ENCODE measurements at regions not wholly inside any gene's neighbourhood (a gene's known extent, or its start where the extent isn't known, plus 50 kb on each side); places are given as distances from the start of the nearest gene placed in this dataset.
"Not testable (repeated sequence)": the region's sequence is repeated elsewhere in the genome, so short reads cannot be mapped to it uniquely, and the experiment has no call there.

DNA sequence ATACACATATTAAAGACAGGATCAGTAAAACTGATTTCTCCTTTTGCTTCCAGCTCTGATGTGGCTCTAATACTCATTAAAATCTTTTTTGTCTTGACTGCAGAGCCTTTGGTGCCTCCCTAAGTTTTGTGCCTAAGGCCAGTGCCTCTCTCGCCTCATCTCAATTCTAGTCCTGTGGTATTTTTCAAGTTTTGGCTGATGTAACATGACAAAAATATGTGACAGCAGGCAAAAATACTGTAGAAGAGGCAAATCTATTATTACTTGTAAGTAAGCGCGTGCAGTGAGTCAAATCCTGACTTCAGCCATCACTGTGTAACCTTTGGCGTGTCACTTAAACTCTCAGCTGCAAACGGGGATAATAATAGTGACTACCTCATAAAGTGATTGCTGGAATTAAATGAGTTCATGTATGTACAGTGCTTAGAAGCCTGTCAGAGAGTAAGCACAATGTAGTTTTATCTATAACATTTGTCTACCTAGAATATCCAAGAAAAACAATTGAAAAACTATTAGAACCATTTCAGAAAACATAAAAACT, 74.0 kb downstream of the MAB21L3 start:
- no peak for DNase-seq (ENCODE audit: low spot score)

DNA sequence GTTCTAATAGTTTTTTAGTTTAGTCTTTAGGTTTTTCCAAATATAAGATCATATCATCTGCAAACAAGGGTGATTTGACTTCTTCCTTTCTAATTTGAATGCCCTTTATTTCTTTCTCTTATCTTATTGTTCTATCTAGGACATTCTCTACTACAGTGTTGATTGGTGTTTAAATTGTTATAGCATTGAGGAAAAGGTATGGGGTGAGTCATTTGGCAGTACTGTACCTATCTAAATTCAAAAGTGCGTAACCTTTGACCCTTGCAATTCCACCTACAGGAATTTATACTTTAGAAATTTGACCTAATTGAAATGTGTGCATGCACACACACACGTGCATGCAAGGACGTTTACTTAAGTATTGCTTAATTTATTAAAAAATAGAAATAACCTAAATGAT, 78.3 kb downstream of the MAB21L3 start:
- DNase-seq (ENCODE audit: low spot score): no peak

DNA sequence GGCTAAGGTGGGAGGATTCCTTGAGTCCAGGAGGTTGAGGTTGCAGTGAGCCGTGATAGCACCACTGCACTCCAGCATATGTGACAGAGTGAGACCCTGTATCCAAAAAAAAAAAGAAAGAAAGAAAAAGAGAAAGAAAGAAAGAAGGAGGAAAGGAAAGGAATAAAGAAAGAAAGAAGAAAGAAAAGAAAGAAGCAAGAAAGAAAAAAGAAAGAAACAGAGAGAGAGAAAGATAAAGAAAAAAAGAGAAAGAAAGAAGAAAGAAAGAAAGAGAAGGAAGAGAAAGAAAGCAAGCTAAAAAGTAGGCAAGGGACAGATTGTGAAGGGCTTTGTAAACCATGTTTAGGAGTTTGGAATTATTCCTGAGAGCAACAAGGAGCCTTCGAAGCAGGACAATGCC, 80.1 kb downstream of the MAB21L3 start:
- DNase-seq (ENCODE audit: low spot score): no peak

DNA sequence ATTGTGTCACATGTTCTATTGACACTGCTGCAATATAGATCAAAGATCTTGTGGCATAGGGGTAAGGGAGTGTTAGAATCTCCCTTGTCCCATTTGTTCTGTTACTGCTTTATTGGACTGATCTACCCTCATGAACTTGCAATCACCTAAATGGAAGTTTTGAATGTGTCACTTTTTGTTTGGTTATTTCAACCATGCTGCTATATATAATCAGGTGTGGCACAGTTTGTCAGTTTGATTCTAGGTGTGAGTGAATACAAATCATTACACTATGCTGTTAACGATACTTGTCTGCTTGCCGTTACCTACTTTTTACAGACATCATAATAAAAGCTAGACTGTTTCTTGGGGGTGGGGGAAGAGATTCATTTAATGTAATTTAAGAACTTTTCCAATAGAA, 82.6 kb downstream of the MAB21L3 start:
- no peak for DNase-seq (ENCODE audit: low spot score)

DNA sequence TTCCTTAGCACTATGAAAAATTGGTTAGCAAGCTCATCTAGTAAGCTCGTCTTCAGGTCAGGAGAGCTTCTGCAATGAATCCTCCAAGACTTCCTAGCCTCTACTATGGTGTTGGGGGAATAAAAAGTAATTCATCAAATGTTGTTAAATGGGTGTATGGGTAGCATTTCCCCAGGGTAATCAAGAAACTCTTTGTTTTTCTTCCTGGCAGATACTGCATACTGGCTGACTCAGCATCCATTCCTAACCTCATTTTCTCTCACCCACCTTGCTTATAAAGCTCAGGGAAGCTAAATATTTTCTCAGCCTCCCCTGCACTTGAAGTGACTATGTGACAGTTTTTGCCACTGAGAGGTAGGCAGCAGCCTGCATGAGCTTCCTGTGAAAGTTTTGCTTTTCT, 83.4 kb downstream of the MAB21L3 start:
- no peak for DNase-seq (ENCODE audit: low spot score)

DNA sequence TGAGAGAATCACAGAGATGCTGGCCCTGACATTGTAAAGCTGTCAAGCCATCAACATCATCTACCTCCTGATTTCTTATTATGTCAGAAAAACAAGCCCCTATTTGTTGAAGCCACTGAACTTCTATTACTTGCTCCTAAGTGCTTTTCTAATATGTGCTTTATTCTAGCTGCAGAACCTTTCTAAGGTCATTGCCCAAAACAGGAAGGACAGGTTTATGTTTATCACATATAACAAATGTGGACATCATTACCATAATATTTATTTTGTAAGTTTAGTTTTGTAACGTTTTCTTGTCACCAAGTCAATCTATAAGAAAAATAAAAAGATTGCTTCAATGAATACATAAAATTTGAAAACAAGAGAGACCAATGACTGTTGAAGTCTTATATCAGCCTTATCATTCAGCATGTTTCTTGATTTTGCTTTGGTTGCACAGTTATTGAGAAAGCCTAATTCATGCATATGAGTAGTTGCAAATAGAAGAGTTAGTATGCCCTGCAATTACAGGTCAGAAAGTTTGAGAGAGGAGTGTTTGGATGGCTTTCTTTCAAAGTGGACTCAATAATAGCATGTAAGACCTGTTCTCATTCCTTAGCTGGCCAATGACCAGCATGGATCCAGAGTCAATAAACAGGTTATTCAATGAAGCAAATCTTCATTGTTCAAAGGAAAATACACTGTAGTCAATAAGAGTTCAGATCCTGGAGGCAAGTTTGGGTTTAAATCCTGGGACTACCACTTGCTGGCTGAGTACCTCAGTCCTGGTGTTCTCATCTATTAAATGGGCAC, 84.1 kb downstream of the MAB21L3 start:
- DNase-seq (ENCODE audit: low spot score): no peak

DNA sequence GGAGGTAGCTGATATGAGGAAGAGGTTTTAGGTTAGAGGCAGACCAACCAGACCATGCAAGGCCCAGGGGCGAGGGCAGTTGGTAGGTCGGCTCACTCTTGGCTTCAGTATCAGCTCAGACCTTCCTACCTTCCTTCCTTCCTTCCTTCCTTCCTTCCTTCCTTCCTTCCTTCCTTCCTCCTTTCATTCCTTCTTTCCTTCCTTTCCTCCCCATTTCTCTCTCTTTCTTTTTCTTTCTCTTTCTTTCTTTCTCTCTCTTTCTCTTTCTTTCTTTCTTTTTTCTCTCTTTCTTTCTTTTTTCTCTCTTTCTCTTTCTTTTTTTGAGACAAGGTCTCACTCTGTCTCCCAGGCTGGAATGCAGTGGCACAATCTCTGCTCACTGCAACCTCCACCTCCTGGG, 89.1 kb downstream of the MAB21L3 start:
- DNase-seq (ENCODE audit: low spot score): not testable (repeated sequence)

DNA sequence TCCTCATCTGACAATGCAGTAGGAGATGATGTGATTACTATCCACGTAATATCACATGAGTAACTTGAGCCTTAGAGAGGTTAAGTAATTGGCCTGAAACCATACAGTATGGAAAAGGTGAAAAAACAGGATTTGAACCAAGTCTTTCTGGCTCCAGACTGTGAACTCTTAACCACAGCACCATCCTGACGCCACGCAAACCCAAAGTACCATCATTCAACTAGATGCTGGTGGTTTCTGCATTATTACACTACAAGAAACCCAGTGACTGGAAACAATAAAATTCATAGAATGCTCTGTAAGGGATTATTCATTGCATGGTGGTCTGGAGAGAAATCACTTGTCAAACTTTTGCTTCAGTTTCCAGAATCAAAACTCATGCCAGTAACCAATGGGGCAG, 90.7 kb downstream of the MAB21L3 start:
- DNase-seq (ENCODE audit: low spot score): no peak

DNA sequence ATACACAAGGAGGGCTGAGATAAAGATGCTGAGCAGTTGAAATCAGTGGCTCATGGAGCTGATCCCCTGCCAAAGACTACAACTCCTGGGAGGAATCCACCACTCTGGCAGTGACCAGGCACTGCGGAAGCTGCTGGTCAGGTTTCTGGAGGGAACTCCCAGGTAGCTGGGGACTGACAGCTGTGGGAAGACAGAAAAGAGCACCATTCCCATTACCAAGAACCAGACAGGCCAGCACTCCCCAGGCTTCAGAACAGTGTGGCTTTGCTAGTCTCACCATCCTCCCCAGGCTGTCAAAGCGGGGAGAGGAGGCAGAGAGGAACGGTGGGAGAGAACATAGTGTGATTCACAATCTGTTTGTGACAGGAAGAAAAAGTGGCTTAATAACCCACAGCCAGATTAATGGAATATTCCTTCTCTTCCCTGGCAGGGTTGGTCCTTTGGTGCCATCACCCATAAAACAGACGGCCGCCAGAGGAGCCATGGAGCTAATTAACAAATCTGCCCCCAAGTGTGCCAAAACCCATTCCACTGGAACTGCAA, 92.1 kb downstream of the MAB21L3 start:
- no peak for DNase-seq (ENCODE audit: low spot score)

DNA sequence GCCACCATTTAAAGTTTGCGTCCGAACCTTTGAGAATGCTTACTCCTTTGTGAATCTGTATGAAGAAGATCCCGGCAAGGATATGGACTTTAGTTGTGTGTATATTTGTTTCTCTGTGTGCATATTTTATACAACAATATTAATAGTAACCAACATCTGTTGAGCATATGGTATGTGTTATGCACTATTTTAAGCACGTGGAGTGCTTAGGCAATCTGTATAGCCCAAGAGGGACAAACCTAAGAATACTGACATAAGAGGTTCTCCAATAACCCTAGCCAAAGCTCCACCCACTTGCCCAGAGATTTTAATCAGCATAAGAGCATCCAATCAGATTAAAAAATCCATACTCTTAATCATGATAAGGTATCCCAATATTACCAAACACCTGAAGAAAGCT, 92.7 kb downstream of the MAB21L3 start:
- DNase-seq (ENCODE audit: low spot score): no peak

DNA sequence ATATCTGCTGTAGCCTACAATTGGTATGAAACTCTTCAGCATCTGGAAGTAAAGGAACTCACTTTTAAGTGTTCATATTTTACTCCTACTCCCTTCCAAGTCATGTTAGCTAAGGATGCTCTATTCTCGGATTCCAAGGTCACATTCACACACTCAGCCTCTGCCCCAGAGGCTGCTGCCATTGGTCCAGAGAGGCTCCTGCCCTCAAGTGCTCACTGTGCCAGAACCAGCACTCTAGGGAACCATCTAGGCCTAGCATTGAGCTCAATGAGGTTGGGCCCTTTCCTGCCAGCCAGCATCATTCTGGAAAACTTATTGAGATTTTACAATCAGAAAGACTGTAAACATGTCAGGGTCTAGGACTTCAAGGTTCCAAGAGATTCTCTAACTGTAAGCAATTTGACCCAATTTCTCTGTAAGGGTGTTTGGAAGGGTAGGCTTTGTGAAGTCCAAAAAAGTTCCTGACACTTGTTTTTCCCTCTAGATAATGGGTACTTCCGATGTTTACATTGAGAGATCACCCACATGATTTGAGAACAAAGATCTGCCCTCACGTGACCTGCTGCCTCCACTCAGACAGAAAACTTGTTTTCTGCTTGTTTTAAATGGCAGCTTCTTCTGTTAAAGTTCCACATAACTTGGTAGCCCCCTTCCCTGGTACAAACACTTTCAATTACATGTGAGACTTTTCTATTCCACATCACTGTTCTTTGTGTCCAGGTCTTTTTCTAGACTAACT, 94.9 kb downstream of the MAB21L3 start:
- no peak for DNase-seq (ENCODE audit: low spot score)

DNA sequence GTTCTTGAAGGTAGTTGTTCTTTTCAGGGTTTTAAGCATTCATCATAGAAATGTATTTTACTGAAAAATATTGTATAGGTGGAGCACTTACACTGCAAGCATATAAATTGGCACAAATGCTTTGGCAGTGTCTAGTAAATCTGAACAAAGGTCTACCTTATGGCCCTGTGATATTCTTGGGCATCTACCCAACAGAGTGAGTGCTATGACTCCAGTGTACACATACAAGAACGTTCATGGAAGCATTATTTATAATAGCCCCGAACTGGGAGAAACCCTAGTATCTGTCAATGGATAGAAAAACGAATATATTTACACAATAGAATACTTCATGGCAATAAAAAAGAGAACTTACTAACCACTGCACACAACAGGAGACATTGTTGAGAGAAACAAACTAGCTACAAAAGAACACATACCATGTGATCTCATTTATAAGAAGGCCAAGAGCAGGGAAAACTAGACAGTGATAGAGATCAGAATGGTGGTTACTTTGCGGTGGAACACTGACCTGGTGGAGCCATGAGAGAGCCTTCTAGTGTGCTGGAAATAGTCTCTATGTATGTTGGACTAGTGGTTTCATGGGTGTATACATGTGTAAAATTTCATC, 96.0 kb downstream of the MAB21L3 start:
- no peak for DNase-seq (ENCODE audit: low spot score)

DNA sequence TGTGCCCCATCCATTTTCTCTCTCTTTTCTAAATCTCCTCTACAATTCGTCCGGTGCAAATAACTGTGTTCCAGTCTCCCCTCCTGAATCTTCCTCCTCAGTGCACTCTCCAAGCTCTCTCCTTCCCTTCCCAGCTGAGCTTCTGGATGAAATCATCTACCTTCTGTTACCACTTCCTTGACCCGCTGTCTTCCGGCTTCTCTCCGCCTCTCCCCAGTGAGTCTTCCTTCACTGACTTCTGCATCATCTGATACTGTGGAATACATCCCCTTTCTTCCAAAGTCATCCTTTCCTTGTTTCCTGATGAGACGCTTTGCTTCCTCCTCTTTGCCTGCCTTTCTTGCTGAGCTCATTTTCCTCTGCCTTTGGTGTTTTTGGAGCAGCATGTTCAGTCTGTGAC, 96.9 kb downstream of the MAB21L3 start:
- DNase-seq (ENCODE audit: low spot score): no peak

DNA sequence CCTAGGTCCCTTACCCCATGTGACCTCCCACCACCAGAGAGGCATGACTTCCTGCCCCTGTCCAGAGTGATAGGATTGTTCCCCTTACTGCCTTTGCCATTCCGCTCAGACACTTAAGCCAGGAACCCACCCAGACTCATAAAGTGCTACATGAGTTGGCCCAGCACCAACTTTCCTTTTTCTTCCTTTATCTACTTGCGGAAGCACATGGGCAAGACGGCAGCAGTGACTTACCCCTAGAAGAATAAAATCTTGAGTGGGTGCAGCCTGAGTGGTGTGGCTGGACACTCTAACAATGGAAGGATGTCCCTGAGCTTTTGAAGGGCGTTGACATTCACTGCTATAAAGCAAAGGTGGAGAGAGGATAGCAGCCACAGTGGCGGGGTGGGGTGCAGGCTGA, 100.1 kb downstream of the MAB21L3 start:
- DNase-seq (ENCODE audit: low spot score): no peak

DNA sequence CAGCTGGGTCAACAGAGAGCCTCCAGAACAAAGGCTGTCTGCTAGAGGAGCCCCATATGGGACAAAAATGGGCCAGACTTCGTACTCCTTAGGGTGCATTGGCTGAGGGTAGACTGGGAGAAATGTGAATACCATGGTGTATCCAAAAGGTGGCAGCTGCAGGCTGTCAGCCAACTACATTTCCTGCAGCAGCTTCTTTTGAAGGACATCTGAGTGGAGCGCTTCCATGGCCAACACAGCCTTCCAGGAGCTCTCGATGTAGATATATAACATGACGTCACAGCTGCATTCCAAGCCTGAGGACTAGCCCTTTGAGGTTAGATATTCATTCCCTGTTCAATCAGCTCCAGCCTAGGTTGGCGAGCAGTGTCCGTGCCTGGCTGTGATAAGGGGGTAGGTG, 107.7 kb downstream of the MAB21L3 start:
- no peak for DNase-seq (ENCODE audit: low spot score)

DNA sequence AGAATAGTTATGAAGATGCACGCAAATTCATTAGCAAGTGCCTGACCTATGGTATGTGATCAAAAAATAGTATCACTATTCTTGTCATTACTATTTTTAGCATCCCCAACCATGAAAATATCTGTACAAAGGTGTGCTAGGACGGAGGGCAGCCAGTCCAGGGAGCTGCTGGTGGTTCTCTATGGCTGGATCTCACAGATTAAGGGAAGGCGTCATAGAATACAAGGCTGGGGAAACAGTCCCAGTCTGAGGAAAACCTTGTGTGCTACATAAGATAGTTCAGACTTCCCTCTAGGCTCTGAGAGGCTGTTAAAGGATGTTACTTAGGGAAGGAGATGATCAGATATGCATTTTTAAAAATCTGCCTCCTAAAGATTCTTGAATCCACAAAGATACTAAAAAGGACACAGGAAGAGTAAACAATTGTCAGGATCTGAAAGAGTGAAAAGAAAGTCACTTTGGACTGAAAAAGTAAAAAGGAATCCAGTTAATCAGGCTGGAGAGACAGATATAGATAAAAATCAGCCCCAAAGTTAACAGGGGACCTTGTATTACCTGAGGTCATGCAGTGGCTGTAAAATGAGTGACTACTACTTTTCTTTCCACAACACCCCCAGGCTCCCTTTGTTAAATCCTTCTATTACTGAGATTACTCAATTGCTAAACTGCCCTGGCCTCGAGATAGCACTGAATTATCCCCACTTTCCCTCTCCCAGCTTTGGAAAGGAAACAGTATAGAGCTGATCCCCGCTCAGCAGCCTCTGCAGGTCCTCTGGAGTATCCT, 108.6 kb downstream of the MAB21L3 start:
- DNase-seq (ENCODE audit: low spot score): no peak

DNA sequence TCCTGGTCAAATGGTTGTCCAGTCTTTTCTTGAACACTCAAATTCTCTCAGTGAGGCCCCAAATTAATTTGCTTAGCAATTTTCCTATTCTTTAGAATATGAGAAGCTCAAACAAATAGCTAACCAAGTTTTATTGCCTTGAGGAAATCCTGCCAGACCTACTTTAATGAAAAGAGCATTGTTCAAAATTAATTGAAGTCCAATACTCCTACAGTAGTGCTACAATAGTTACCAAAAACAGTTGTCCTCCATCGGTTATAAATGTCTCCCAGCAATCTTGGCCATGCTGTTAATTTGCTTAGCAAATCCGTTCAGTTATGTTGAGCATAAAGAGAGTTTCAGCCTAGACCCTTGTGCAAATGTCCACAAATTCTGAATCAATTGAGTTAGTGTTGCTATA, 112.9 kb downstream of the MAB21L3 start:
- no peak for DNase-seq (ENCODE audit: low spot score)

DNA sequence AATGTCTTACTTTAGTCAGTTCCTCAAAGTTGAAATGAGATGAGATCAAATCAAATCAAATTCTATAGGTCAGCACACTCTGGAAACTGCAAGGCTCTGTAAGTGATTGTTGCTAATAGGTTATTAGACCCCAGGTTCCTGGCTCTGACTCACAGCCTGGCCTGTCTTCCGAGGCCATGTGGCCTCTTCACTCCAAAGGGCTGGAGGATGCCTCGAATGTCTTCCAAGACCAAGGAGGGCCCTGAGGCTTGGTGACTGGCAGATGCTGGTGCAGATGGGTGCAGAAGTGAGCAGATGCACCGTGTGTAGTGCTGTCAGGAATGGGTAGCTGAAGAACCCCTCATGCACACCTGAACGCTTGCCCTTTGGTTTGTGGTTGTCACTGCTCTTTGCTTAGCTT, 113.4 kb downstream of the MAB21L3 start:
- DNase-seq (ENCODE audit: low spot score): no peak

DNA sequence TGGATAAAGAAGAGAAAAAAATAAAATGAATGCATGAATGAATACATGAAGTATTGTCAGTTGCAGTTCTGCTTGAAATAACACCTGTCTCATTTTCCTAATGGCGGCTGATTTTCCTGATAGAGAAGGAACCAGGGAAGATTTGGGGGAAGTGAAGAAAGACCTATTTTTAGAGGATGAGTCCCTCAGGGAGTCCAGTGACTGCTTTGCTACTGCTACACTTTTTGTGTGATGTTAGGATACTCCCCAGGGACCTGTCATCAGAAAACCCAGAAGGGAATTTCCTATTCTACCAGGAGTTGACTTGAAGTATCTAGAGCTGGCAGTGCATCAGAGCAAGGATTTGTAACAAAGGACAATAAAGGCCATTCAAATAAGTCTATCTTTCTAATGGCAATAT, 114.8 kb downstream of the MAB21L3 start:
- DNase-seq (ENCODE audit: low spot score): no peak

DNA sequence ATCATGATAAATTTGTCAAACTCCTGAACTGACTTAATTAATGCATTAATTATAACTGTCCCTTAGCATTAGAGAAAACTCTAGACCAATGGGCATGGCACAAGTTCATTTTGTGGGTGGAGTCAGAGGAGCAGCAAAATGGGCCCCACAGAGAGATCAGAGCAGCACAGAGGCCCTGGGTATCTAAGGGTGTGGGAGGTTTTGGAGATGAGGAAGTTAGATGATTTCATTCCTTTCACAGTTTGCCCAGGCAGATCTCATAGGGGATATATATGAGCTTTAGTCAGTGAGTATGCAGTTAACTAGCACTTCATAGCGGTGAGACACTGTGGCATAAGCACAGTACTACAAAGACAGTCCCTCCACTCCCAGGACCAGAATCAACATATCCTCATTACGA, 117.3 kb downstream of the MAB21L3 start:
- DNase-seq (ENCODE audit: low spot score): no peak

DNA sequence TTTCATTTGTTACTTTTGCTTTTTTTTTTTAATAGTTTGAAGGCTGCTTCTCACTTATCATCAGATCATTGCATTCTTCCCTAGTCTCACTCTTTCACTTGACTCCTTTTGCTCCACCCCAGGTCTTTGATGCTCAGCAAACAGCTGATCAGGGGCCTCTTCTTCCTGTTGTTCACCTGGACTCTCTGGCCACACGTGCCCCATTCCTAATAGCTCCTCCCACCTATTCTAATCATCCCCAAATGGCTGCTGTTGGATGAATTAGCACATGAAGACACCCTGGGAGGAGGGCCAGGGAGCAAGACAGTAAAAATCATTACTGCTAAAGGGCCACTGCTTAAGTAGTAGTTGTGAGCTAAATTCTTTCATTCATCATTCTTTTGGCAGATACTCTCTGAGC, 119.5 kb downstream of the MAB21L3 start:
- DNase-seq (ENCODE audit: low spot score): no peak

DNA sequence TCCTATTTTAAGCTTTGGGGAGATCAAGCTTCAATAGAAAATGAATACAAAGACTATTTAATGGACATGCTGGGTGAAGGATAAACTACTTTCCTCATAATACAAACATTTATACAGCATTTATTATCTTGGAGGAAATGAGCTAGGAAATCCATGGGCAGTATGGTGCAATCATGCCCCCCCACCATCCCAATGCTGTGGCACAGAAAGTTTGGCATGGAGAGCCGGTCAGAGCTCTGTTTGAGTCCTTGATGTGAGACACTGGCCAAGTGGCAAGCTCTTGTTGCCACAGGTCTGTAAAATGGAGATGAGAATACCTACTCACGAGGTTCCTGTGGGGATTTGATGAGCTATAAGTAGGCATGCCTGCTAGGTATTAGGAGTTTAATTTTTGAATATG, 120.6 kb downstream of the MAB21L3 start:
- DNase-seq (ENCODE audit: low spot score): no peak

Measured in AG08395 (cell line).